Amniotic epithelial cell (primary cell): ENCODE measurements at regions not wholly inside any gene's neighbourhood (a gene's known extent, or its start where the extent isn't known, plus 50 kb on each side); places are given as distances from the start of the nearest gene placed in this dataset.
A peak's percentile ranks its signal among the peaks of the same experiment; 100 is the strongest.

Experiments
- DNase-seq: peaks from one replicate; pipeline ENCODE4 v3.0.0-alpha.2; 2010; ENCODE audit warnings: low read depth

GRCh38 chr12:4024701-4025100 is 151.5 kb upstream of the PARP11 start:
- DNase-seq: no peak

DNA sequence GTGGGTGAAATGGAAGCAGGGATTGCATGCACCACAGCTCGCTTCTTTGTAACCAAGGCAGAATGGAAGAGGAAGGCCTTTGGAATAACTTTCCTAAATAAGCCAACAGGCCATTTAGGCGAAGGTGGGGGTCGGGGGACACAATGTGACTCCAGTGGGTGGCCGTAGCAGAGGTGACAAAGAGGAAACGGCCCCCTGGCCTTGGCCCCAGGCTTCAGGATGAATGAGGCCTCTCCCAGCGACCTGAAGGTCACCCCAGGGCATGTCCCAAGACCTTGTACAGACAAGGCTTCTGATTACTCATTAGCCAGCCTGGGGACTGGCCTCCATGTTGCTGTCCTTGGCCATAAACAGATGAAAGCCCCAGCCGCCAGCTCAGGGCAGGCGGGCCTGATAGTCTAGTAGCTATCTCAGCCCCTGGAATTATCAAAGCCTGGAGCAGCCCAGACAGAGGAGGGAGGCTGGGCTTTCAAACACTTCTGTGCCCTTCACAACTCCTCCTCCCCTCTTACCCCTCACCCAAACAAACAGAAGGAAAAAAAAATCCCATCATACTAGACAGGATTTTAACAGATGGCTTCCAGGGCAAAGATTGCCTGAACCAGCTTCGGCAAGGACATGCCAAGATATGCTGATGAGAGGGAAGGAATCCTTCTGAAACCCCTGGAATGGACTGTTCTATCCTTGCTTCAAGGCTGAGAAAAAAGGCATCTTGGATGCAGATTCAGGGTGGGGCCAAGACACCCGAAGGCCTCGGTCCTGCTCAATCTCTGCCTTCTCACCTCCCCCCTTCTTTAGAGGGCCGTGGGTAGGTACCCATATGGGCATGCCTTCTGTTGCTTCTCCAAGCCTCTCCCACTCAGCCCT is 142.3 kb upstream of the PARP11 start:
- DNase-seq: no peak

DNA sequence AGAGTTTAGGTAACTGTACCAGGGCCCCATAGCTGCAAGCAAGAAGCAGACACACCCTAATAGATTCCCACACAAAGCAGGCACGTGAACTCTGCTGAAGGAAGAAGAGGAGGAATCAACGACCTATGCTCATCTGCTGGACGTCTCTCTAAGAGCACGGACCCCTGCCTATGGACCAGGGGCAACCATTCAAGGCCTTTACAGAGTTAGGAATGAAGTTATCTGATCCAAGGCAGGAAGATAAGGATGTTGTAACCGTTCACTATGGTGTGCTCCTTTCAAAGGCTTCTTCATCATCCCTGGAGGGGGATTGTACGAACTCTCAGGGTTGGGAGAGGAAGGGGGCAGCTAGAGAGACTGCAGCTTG is 141.6 kb upstream of the PARP11 start:
- DNase-seq: no peak

DNA sequence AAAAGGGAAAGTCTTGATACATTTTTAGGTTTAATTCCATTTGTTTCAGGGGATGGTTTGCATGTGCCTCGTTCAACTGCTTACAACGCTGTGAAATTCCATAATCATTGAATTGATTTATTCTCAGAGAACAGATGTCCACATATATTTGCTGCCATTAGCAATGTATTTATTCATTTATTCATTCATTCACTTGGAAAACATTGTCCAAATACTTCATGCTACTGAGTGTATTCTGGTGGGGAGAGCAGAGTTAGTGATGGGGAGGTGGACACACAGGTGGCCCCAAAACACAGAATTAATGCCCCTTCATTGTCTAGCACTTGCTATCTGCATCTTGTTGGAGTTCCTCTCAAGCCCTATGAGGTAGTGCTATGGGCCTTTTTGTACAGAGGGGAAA is 141.2 kb upstream of the PARP11 start:
- DNase-seq: no peak

GRCh38 chr12:4012977-4013968 is 140.1 kb upstream of the PARP11 start:
- no peak for DNase-seq

GRCh38 chr12:4012073-4012472 is 138.9 kb upstream of the PARP11 start:
- no peak for DNase-seq

DNA sequence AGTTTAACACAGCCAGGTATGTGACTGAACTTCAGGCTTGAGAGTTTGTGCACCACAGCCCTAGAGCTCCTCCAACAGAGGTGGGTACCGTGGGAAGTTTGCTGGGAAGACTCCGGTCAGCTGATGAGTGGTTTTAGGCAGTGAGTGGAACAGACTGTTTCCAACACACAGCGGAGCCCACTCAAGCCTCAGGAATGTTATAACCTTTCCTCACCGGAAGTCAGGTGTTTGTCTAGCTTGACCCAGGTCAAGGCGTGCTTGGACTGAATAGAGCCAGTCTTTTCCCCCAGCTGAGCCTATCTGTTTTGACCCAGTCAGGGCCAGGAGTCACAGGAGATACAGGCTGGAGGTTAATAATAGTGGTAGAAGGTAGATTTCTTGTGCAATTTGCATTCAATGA is 138.4 kb upstream of the PARP11 start:
- peak; percentile 61 for DNase-seq

DNA sequence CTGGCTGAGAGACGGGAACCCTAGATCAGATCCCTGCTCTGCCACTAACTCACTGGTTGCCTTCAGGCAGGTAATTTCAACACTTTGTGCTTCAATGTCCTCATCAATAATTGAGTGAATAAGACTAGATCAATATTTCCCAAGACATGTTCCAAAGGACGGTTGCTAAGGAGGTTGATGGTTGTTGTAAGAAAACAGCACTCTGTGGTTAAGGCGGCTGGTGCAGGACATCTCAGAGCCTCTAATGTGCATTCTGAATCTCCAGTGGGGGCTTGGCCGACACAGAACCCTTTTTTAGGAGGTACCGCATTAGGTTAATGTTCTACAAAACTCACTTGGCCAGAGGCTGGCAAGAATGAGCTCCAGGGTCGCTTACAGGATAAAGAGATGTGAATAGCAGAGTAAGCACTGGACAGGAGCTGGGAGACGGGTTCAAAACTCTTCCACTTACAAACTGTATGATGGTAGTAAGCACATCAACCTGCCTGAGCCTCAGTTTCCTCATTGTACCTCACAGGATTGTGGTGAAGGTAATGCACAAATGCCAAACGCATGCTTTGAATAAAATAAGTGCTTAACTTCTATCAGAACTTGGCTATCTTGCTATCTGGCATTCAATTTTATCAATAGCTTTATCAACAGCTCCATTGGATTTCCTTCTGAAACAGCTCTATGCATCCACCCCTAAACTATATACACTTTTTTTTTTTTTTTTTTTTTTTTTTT is 136.9 kb upstream of the PARP11 start:
- DNase-seq: no peak

DNA sequence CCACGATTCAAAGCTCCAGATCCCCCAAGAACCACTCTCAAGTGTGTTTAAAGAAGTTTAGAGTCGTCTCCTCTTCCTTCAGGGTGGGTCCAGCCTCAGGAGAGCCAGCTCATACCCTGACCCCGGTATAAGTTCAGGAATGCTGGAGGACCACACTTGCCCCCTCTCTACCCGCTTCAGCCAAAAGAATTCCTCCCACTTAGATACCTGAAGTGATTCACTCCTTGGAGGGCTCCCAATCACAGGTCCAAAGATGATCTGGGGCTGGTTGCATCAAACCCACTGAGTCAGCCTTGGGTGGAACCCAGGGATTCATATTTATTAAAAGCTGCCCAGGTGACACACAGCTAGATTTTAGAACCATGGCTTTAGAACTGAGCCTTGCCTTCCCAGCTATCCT is 133.5 kb upstream of the PARP11 start:
- DNase-seq: peak; percentile 47

- no peak for DNase-seq
Measured at GRCh38 chr12:4005851-4006430, 132.7 kb upstream of the PARP11 start.

- no peak for DNase-seq
Measured at GRCh38 chr12:4003576-4003975, 130.4 kb upstream of the PARP11 start.

- no peak for DNase-seq
Measured at GRCh38 chr12:4002601-4003000, 129.4 kb upstream of the PARP11 start.

DNA sequence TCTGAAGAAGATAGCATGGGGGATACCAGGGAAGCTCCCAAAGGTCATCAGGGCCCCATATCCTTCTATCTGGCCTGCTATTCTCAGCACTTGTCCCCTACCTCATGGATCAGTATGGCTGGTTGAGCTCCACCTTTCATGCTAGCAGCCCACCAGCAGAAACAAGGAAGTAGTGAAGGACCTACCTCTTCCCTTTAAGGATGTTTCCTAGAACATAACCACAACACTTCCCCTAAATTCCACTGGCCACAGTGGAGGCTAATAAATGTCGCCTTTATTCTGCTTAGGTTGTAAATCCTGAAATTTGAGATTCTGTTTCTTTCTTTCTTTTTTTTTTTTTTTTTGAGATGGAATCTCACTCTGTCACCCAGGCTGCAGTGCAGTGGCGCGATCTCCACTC is 128.6 kb upstream of the PARP11 start:
- no peak for DNase-seq

DNA sequence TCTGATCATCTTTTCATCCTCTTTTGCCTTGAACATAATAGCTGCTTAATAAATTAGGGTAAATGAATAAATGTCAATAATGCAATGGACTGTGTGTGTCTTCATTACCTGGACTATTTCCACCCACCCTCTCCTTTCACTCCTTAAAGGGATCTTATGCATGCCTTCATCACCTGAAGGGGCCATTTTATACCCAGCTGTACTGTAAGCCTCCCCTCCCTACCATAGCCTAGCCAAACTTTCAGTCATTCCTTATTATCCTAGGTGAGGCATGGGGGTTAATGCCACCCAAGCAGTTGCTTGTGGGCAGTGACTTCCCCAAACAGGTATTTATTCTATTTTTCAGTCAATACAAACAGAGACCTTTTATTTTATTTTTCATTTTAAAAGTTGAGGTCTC is 127.8 kb upstream of the PARP11 start:
- no peak for DNase-seq

DNA sequence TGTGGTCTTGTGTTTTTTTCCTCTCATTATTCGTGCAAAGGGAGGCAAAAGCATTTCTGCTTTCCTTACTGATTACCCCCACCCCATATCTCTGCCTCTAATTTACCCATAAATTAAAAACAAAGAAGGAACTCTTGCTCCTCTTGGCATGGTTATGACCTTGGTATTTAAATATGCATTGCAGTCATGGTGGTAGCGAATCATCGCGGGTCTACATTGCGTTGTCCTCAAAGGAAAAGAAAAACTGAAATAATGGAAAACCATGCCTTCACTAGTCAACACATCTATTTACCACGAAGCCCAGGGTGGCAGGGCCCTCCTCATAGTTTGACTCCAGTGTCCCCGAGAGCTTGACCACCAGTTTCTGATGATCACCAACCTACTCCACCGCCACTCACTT is 126.7 kb upstream of the PARP11 start:
- DNase-seq: no peak

GRCh38 chr12:3998968-3999792 is 126.0 kb upstream of the PARP11 start:
- DNase-seq: no peak

GRCh38 chr12:3998397-3998796 is 125.2 kb upstream of the PARP11 start:
- DNase-seq: no peak

DNA sequence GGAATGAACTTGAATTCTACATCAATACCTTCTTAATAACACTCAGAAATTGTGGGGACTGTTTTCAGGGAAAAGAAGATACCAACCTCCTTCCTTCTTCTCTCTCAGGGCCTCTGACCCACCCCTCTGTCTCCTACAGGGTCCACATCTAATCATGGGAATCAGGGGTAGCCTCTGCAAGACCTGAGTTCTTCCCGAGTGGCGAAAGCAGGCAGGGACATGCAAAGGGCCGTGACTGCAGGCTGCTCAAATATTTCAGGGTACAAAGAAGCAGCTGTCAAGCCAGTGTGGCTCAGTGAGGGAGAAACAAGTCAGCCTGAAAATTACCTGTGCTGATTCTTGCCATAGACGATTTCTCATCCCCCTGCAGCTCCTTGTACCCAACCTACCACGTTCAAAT is 123.1 kb upstream of the PARP11 start:
- DNase-seq: no peak

DNA sequence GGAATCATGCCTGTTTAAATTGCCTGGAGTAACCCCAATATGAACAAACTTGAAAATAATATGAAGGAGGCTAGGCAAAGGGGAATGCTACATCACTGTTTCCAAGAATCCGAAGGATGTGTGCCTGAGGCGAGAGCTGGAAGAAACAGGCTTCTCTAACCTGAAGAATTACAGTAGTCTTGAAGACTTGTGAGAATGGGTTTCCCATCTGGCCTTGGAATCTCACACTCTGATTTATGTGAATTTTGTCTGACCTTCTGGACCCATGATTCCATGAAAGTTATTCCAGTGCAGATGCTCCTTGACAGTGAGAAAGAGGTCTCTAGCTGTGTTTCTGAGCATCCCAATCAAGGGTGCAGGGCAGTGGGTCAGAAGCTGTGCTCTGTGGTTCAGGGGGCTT is 122.1 kb upstream of the PARP11 start:
- DNase-seq: no peak

- DNase-seq: no peak
Measured at GRCh38 chr12:3994500-3994899, 121.3 kb upstream of the PARP11 start.

DNA sequence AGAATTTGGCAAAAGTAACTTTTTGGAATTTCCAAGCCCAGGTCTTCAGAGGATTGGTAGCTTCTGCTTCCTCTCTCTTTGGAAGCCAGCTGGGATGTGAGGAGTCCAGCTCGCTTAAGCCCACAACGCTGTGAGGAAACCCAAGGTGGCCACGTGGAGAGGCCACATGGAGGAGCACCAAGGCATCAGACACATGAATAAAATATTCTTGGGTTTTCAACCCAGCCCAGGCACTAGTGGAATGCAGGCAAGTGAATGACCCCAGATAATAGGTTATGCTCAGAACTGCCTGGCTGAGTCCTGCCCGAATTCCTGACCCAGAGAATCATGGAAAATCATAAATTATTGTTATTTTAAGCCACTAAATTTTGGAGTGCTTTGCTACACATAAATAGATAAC is 119.7 kb upstream of the PARP11 start:
- DNase-seq: no peak
